ENCODE measurements at regions not wholly inside any gene's neighbourhood (a gene's known extent, or its start where the extent isn't known, plus 50 kb on each side); places are given as distances from the start of the nearest gene placed in this dataset.

DNA sequence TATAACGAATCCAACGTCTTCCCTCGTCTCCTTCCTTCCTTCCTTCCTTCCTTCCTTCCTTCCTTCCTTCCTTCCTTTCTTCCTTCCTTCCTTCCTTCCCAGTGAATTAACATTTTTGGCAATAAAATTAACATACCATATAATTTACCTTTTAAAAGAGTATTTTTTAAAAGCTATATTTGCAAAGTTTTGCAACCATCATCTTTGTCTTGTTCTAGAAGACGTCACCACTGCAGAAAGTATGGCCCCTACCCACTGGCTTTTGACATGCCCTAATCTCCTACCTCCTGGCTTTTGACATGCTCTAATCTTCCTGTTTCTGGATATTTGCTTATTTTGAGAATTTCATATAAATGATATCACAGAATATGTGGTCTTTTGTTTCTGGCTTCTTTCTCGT is 1023.9 kb upstream of the ZEB2 start:
- H3K4me1 ChIP-seq (ENCODE audit: control insufficient read depth in 1 of 2, insufficient read depth in 2 of 2, low read length in 2 of 2) = no peaks in the 10 kb centered on the region
- no peak overlapping the region for H3K9ac ChIP-seq (ENCODE audit: low read length)
- H3K4me2 ChIP-seq (ENCODE audit: low read length) = no peak overlapping the region
- no peaks in the 10 kb centered on the region for H3K9me3 ChIP-seq (ENCODE audit: control insufficient read depth in 1 of 2, insufficient read depth in 1 of 2, low read depth in 1 of 2, low read length in 2 of 2)
- no peaks in the 10 kb centered on the region for H4K20me1 ChIP-seq (ENCODE audit: insufficient read depth)
- H3K79me2 ChIP-seq (ENCODE audit: insufficient read depth, low read length) = no peaks in the 10 kb centered on the region
- H3K27ac ChIP-seq (ENCODE audit: low read depth, low read length) = no peak overlapping the region
- DNase-seq (ENCODE audit: low read depth, low spot score) (no peak), ATAC-seq (no peak)
- no peaks in the 10 kb centered on the region for H3K9me2 ChIP-seq (ENCODE audit: insufficient read depth)
- intact Hi-C loops (cut with micrococcal nuclease) = no loop called here
- POLR2A ChIA-PET = no interaction called here
- TF ChIP-seq SIN3A (IDR thresholded peaks at IDR 0.05; ENCODE audit: low read depth) (no peak), REST (IDR thresholded peaks at IDR 0.05; ENCODE audit: low read depth) (no peak), YY1 (IDR thresholded peaks at IDR 0.05; ENCODE audit: extremely low read depth, insufficient replicate concordance, low read depth, low read length) (no peak), ZBTB33 (IDR thresholded peaks at IDR 0.05; ENCODE audit: extremely low read depth, insufficient replicate concordance, low read length) (no peak), EGR1 (IDR thresholded peaks at IDR 0.05; ENCODE audit: low read depth) (no peak), EZH2 (IDR thresholded peaks at IDR 0.05) (no peak), ELF1 (IDR thresholded peaks at IDR 0.05; ENCODE audit: borderline replicate concordance, low read depth) (no peak), CBX3 (IDR thresholded peaks at IDR 0.05; ENCODE audit: low read depth) (no peak), CEBPB (IDR thresholded peaks at IDR 0.05; ENCODE audit: low read depth) (no peak), TCF7L2 (IDR thresholded peaks at IDR 0.05; ENCODE audit: borderline replicate concordance, extremely low read depth, insufficient read depth, insufficient read length) (no peak), RAD21 (IDR thresholded peaks at IDR 0.05; ENCODE audit: low read depth) (no peak), POLR2A (IDR thresholded peaks at IDR 0.05; ENCODE audit: borderline replicate concordance, extremely low read depth, insufficient read depth, insufficient read length) (no peak), SRF (IDR thresholded peaks at IDR 0.05; ENCODE audit: low read depth) (no peak), ZNF274 (IDR thresholded peaks at IDR 0.05; ENCODE audit: low read depth, low read length) (no peak), ZFX (IDR thresholded peaks at IDR 0.05) (no peak), EZH2phosphoT487 (IDR thresholded peaks at IDR 0.05; ENCODE audit: borderline replicate concordance) (no peak), FOSL1 (IDR thresholded peaks at IDR 0.05; ENCODE audit: low read depth) (no peak)
- TF ChIP-seq, protein P1, sequence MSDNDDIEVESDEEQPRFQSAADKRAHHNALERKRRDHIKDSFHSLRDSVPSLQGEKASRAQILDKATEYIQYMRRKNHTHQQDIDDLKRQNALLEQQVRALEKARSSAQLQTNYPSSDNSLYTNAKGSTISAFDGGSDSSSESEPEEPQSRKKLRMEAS (IDR thresholded peaks at IDR 0.05) = no peak
- TF ChIP-seq, protein P2, sequence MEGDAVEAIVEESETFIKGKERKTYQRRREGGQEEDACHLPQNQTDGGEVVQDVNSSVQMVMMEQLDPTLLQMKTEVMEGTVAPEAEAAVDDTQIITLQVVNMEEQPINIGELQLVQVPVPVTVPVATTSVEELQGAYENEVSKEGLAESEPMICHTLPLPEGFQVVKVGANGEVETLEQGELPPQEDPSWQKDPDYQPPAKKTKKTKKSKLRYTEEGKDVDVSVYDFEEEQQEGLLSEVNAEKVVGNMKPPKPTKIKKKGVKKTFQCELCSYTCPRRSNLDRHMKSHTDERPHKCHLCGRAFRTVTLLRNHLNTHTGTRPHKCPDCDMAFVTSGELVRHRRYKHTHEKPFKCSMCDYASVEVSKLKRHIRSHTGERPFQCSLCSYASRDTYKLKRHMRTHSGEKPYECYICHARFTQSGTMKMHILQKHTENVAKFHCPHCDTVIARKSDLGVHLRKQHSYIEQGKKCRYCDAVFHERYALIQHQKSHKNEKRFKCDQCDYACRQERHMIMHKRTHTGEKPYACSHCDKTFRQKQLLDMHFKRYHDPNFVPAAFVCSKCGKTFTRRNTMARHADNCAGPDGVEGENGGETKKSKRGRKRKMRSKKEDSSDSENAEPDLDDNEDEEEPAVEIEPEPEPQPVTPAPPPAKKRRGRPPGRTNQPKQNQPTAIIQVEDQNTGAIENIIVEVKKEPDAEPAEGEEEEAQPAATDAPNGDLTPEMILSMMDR (IDR thresholded peaks at IDR 0.05 in 2 of 3, conservative IDR thresholded peaks at IDR 0.05 in 1 of 3; ENCODE audit: borderline replicate concordance in 1 of 3, insufficient read depth in 1 of 3, low read depth in 2 of 3, low read length in 2 of 3) = no peak
- TF ChIP-seq, protein P3, sequence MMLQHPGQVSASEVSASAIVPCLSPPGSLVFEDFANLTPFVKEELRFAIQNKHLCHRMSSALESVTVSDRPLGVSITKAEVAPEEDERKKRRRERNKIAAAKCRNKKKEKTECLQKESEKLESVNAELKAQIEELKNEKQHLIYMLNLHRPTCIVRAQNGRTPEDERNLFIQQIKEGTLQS (IDR thresholded peaks at IDR 0.05) = no peak
- no peaks in the 10 kb centered on the region for H3K27me3 ChIP-seq (ENCODE audit: insufficient read depth, low read length)
- RAD21 ChIA-PET (ENCODE audit: low non-redundant PET in 1 of 2, low total read pairs in 2 of 2, uncharacterized antibody in 2 of 2, unreplicated experiment in 2 of 2) = no interaction called here
- CTCF ChIA-PET = no interaction called here
- no peaks in the 10 kb centered on the region for H3K36me3 ChIP-seq (ENCODE audit: control insufficient read depth in 1 of 2, insufficient read depth in 2 of 2, low read length in 2 of 2)
- no TSS peak for BruUV-seq (replicated peaks)
- no peak overlapping the region for H3K4me3 ChIP-seq (replicated peaks in 1 of 2; ENCODE audit: low read depth in 1 of 2, low read length in 2 of 2)
- H2AFZ ChIP-seq (ENCODE audit: low read depth, low read length, poor library complexity, severe bottlenecking) = no peak overlapping the region
